Panc1 (cell line): ENCODE measurements at regions not wholly inside any gene's neighbourhood (a gene's known extent, or its start where the extent isn't known, plus 50 kb on each side); places are given as distances from the start of the nearest gene placed in this dataset.

Experiments
- POLR2AphosphoS5 ChIP-seq: IDR thresholded peaks from 2 replicates; pipeline ENCODE4 v1.6.1; 2012; ENCODE audit warnings: mild to moderate bottlenecking, low read depth, low read length, moderate library complexity
- TCF7L2 ChIP-seq: IDR thresholded peaks from 2 replicates; pipeline ENCODE4 v1.6.1; 2011; ENCODE audit warnings: mild to moderate bottlenecking, low read depth, low read length, inconsistent platforms
- TF ChIP-seq, protein P1 (sequence below): fragments of 450-650 bp; IDR thresholded peaks from 2 replicates; pipeline ENCODE4 v1.5.1; 2017; ENCODE audit warnings: mild to moderate bottlenecking

DNA sequence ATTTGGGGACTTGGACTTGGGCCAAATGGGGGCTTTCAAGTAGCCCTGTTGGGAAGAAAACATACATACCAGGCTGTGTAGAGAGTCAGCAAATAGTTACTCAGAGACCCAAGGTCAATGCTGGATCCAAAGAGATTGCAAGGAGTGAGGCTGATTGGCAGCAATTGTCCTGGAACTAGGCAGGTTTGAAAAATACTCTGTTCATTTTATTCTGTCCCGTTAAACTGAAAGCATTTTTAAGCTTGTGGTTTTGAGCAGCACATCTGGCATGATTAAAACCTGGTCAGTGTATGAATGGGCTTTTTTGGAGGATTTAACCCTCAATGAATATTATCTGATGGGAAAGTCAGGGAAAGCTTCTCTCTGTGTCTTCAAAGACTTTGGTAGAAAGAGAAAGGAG lies 294.3 kb upstream of the BOD1L1 start:
- TF ChIP-seq, protein P1, sequence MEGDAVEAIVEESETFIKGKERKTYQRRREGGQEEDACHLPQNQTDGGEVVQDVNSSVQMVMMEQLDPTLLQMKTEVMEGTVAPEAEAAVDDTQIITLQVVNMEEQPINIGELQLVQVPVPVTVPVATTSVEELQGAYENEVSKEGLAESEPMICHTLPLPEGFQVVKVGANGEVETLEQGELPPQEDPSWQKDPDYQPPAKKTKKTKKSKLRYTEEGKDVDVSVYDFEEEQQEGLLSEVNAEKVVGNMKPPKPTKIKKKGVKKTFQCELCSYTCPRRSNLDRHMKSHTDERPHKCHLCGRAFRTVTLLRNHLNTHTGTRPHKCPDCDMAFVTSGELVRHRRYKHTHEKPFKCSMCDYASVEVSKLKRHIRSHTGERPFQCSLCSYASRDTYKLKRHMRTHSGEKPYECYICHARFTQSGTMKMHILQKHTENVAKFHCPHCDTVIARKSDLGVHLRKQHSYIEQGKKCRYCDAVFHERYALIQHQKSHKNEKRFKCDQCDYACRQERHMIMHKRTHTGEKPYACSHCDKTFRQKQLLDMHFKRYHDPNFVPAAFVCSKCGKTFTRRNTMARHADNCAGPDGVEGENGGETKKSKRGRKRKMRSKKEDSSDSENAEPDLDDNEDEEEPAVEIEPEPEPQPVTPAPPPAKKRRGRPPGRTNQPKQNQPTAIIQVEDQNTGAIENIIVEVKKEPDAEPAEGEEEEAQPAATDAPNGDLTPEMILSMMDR, result no peak
- TF ChIP-seq TCF7L2 (no peak), POLR2AphosphoS5 (no peak)
